ENCODE measurements at regions not wholly inside any gene's neighbourhood (a gene's known extent, or its start where the extent isn't known, plus 50 kb on each side); places are given as distances from the start of the nearest gene placed in this dataset.

GRCh38 chr13:31949486-31949885 is 82.1 kb upstream of the FRY start:
- Histone ChIP-seq H3K79me2 (ENCODE audit: insufficient read depth) (no peaks in the 10 kb centered on the region), H3K9me3 (no peaks in the 10 kb centered on the region), H4K20me1 (ENCODE audit: insufficient read depth) (no peaks in the 10 kb centered on the region), H2AFZ (ENCODE audit: low read depth) (no peak overlapping the region), H3K27me3 (ENCODE audit: insufficient read depth) (no peaks in the 10 kb centered on the region), H3K4me2 (no peak overlapping the region), H3K9ac (no peak overlapping the region), H3K27ac (ENCODE audit: low read depth in 2 of 2, low read length in 1 of 2) (no peak overlapping the region), H3K9me2 (no peaks in the 10 kb centered on the region), H3K4me3 (ENCODE audit: low read depth in 2 of 2, low read length in 1 of 2) (no peak overlapping the region), H3F3A (replicated peaks; ENCODE audit: insufficient read depth) (peaks cover 13% of the 10 kb centered on the region), H3K4me1 (ENCODE audit: control insufficient read depth in 1 of 2, insufficient read depth in 2 of 2, low read depth in 1 of 2, low read length in 1 of 2) (peaks cover 7 to 10% of the 10 kb centered on the region in 2 experiments; a peak in 3 of 4 replicates), H3K36me3 (replicated peaks in 1 of 2; ENCODE audit: control insufficient read depth in 1 of 2, insufficient read depth in 2 of 2, low read length in 1 of 2) (no peaks in the 10 kb centered on the region)
- no peak for DNase-seq
- TF ChIP-seq SIN3A (IDR thresholded peaks at IDR 0.05; ENCODE audit: borderline replicate concordance, low read depth, low read length) (no peak), TEAD4 (IDR thresholded peaks at IDR 0.05; ENCODE audit: borderline replicate concordance, insufficient read depth) (no peak), IRF3 (IDR thresholded peaks at IDR 0.05; ENCODE audit: low read depth, low read length) (no peak), RFX5 (IDR thresholded peaks at IDR 0.05; ENCODE audit: low read length) (no peak), MAX (IDR thresholded peaks at IDR 0.05; ENCODE audit: low read depth) (no peak)
- CTCF ChIA-PET: interaction anchor here (1.0 to 1.4 kb wide), 2 partner anchors 14 to 17 kb away, joined by 3 to 4 read pairs; no protein-coding TSS in a partner anchor
- POLR2A ChIA-PET: no interaction called here
- 70% methylated on average over 2 of the region's 2 CpGs for WGBS (ENCODE audit: low lambda C conversion rate)

- Histone ChIP-seq H3F3A (replicated peaks; ENCODE audit: insufficient read depth) (peaks cover 5% of the 10 kb centered on the region), H3K4me3 (ENCODE audit: low read depth in 2 of 2, low read length in 1 of 2) (no peak overlapping the region), H3K27ac (ENCODE audit: low read depth in 2 of 2, low read length in 1 of 2) (no peak overlapping the region), H3K36me3 (replicated peaks in 1 of 2; ENCODE audit: control insufficient read depth in 1 of 2, insufficient read depth in 2 of 2, low read length in 1 of 2) (no peaks in the 10 kb centered on the region), H3K79me2 (ENCODE audit: insufficient read depth) (no peaks in the 10 kb centered on the region), H3K9me3 (no peaks in the 10 kb centered on the region), H3K9ac (no peak overlapping the region), H3K4me1 (ENCODE audit: control insufficient read depth in 1 of 2, insufficient read depth in 2 of 2, low read depth in 1 of 2, low read length in 1 of 2) (peaks cover under 1 to 3% of the 10 kb centered on the region in 2 experiments; a peak in 3 of 4 replicates), H3K4me2 (no peak overlapping the region), H3K27me3 (ENCODE audit: insufficient read depth) (no peaks in the 10 kb centered on the region), H2AFZ (ENCODE audit: low read depth) (no peak overlapping the region), H3K9me2 (no peaks in the 10 kb centered on the region), H4K20me1 (ENCODE audit: insufficient read depth) (no peaks in the 10 kb centered on the region)
- ChIA-PET POLR2A (no interaction called here), CTCF (interaction anchor here (0.7 to 1.9 kb wide), 4 partner anchors 13 to 40 kb away, joined by 3 to 5 read pairs (median 4); no protein-coding TSS in a partner anchor)
- WGBS (ENCODE audit: low lambda C conversion rate): 57% methylated on average over 2 of the region's 2 CpGs
- TF ChIP-seq CTCF (IDR thresholded peaks at IDR 0.05) (no peak), REST (IDR thresholded peaks at IDR 0.05; ENCODE audit: low read depth, low read length) (no peak)
- DNase-seq: no peak
These were observed 81.3 kb upstream of the FRY start for GRCh38 chr13:31950111-31950815.
